ENCODE measurements at regions not wholly inside any gene's neighbourhood (a gene's known extent, or its start where the extent isn't known, plus 50 kb on each side); places are given as distances from the start of the nearest gene placed in this dataset.

DNA sequence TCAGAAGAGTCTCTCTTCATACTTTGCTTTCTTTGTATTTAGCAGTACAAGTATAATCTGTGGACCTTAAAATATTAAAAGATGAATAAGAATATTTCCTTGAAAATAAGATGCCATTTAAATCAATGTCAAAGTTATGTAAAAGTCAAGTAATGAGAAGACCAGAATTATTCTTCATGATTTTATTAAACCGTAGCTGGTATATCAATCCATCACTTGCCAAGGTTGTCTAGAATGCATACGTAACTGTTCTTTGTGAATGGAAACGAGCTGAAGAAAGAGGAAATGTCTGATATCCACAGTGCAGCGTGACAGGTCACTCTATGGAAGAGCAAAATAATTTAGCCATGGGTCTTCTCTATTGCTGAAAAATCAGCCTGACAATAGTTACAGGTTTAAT, 488.7 kb upstream of the CCNG1 start:
- Histone ChIP-seq H3K9ac (no peak overlapping the region), H3K36me3 (replicated peaks in 1 of 2; ENCODE audit: control insufficient read depth in 1 of 2, insufficient read depth in 2 of 2, low read length in 1 of 2) (peaks cover 0 to under 1% of the 10 kb centered on the region in 2 experiments), H3F3A (replicated peaks; ENCODE audit: insufficient read depth) (no peaks in the 10 kb centered on the region), H3K4me1 (ENCODE audit: control insufficient read depth in 1 of 2, insufficient read depth in 2 of 2, low read depth in 1 of 2, low read length in 1 of 2) (no peaks in the 10 kb centered on the region), H2AFZ (ENCODE audit: low read depth) (no peak overlapping the region), H3K9me2 (no peaks in the 10 kb centered on the region), H3K4me2 (no peak overlapping the region), H3K9me3 (no peaks in the 10 kb centered on the region), H4K20me1 (ENCODE audit: insufficient read depth) (no peaks in the 10 kb centered on the region), H3K4me3 (ENCODE audit: low read depth in 2 of 2, low read length in 1 of 2) (no peak overlapping the region), H3K79me2 (ENCODE audit: insufficient read depth) (no peaks in the 10 kb centered on the region), H3K27me3 (ENCODE audit: insufficient read depth) (no peaks in the 10 kb centered on the region), H3K27ac (ENCODE audit: low read depth in 2 of 2, low read length in 1 of 2) (no peak overlapping the region)
- 4% methylated on average over 4 of the region's 4 CpGs for WGBS (ENCODE audit: low lambda C conversion rate)
- ChIA-PET POLR2A (no interaction called here), CTCF (no interaction called here)
- no peak for DNase-seq
- TF ChIP-seq MXI1 (IDR thresholded peaks at IDR 0.05; ENCODE audit: low read depth, low read length), result no peak

DNA sequence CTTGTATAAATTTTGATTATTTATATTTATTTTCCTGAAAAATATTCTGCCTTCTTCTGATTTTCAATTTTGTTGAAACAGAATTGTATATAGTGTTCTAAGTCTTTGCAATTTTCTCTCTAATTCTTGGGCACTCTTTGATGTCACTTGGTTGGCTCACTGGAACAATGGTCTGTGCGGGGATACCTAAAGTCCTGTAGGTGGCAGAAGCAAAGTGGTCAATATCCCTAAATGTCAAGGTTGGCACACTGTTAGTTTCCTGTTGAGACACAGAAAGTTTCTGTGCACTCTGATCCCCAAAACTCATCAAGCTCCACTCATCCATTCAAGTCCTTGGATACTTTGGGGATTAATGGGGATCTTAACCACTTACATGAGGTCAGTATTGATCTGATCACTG, 480.8 kb upstream of the CCNG1 start:
- ChIA-PET CTCF (no interaction called here), POLR2A (no interaction called here)
- Histone ChIP-seq H4K20me1 (ENCODE audit: insufficient read depth) (no peaks in the 10 kb centered on the region), H3K27ac (ENCODE audit: low read depth in 2 of 2, low read length in 1 of 2) (no peak overlapping the region), H3K27me3 (ENCODE audit: insufficient read depth) (no peaks in the 10 kb centered on the region), H2AFZ (ENCODE audit: low read depth) (no peak overlapping the region), H3K4me1 (ENCODE audit: control insufficient read depth in 1 of 2, insufficient read depth in 2 of 2, low read depth in 1 of 2, low read length in 1 of 2) (no peaks in the 10 kb centered on the region), H3K79me2 (ENCODE audit: insufficient read depth) (no peaks in the 10 kb centered on the region), H3K9ac (no peak overlapping the region), H3K9me2 (no peaks in the 10 kb centered on the region), H3F3A (replicated peaks; ENCODE audit: insufficient read depth) (no peaks in the 10 kb centered on the region), H3K36me3 (replicated peaks in 1 of 2; ENCODE audit: control insufficient read depth in 1 of 2, insufficient read depth in 2 of 2, low read length in 1 of 2) (peaks cover 0 to 2% of the 10 kb centered on the region in 2 experiments), H3K4me2 (no peak overlapping the region), H3K4me3 (ENCODE audit: low read depth in 2 of 2, low read length in 1 of 2) (no peak overlapping the region), H3K9me3 (no peaks in the 10 kb centered on the region)
- TF ChIP-seq, protein P1, sequence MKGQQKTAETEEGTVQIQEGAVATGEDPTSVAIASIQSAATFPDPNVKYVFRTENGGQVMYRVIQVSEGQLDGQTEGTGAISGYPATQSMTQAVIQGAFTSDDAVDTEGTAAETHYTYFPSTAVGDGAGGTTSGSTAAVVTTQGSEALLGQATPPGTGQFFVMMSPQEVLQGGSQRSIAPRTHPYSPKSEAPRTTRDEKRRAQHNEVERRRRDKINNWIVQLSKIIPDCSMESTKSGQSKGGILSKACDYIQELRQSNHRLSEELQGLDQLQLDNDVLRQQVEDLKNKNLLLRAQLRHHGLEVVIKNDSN (IDR thresholded peaks at IDR 0.05; ENCODE audit: borderline replicate concordance, low read depth), result no peak
- TF ChIP-seq CHD2 (IDR thresholded peaks at IDR 0.05; ENCODE audit: low read length, partially characterized antibody) (no peak), EP300 (IDR thresholded peaks at IDR 0.05; ENCODE audit: borderline replicate concordance in 1 of 2, low read depth in 1 of 2, low read length in 1 of 2) (no peak), NRF1 (IDR thresholded peaks at IDR 0.05; ENCODE audit: low read depth, low read length) (no peak), MXI1 (IDR thresholded peaks at IDR 0.05; ENCODE audit: low read depth, low read length) (no peak), SIN3A (IDR thresholded peaks at IDR 0.05; ENCODE audit: borderline replicate concordance, low read depth, low read length) (no peak), FOSL2 (IDR thresholded peaks at IDR 0.05; ENCODE audit: borderline replicate concordance, low read depth) (no peak), GABPA (IDR thresholded peaks at IDR 0.05; ENCODE audit: low read depth) (no peak), RXRA (IDR thresholded peaks at IDR 0.05; ENCODE audit: borderline replicate concordance, low read depth) (no peak), YY1 (IDR thresholded peaks at IDR 0.05; ENCODE audit: low read depth) (no peak), JUND (IDR thresholded peaks at IDR 0.05) (no peak), EZH2phosphoT487 (IDR thresholded peaks at IDR 0.05; ENCODE audit: borderline replicate concordance, low read depth) (no peak), TEAD4 (IDR thresholded peaks at IDR 0.05; ENCODE audit: borderline replicate concordance, insufficient read depth) (no peak), NFIC (IDR thresholded peaks at IDR 0.05; ENCODE audit: borderline replicate concordance) (no peak), RFX5 (IDR thresholded peaks at IDR 0.05; ENCODE audit: low read length) (no peak)
- TF ChIP-seq, protein P2, sequence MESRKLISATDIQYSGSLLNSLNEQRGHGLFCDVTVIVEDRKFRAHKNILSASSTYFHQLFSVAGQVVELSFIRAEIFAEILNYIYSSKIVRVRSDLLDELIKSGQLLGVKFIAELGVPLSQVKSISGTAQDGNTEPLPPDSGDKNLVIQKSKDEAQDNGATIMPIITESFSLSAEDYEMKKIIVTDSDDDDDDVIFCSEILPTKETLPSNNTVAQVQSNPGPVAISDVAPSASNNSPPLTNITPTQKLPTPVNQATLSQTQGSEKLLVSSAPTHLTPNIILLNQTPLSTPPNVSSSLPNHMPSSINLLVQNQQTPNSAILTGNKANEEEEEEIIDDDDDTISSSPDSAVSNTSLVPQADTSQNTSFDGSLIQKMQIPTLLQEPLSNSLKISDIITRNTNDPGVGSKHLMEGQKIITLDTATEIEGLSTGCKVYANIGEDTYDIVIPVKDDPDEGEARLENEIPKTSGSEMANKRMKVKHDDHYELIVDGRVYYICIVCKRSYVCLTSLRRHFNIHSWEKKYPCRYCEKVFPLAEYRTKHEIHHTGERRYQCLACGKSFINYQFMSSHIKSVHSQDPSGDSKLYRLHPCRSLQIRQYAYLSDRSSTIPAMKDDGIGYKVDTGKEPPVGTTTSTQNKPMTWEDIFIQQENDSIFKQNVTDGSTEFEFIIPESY (IDR thresholded peaks at IDR 0.05; ENCODE audit: borderline replicate concordance, low read depth), result no peak
- TF ChIP-seq, protein P3, sequence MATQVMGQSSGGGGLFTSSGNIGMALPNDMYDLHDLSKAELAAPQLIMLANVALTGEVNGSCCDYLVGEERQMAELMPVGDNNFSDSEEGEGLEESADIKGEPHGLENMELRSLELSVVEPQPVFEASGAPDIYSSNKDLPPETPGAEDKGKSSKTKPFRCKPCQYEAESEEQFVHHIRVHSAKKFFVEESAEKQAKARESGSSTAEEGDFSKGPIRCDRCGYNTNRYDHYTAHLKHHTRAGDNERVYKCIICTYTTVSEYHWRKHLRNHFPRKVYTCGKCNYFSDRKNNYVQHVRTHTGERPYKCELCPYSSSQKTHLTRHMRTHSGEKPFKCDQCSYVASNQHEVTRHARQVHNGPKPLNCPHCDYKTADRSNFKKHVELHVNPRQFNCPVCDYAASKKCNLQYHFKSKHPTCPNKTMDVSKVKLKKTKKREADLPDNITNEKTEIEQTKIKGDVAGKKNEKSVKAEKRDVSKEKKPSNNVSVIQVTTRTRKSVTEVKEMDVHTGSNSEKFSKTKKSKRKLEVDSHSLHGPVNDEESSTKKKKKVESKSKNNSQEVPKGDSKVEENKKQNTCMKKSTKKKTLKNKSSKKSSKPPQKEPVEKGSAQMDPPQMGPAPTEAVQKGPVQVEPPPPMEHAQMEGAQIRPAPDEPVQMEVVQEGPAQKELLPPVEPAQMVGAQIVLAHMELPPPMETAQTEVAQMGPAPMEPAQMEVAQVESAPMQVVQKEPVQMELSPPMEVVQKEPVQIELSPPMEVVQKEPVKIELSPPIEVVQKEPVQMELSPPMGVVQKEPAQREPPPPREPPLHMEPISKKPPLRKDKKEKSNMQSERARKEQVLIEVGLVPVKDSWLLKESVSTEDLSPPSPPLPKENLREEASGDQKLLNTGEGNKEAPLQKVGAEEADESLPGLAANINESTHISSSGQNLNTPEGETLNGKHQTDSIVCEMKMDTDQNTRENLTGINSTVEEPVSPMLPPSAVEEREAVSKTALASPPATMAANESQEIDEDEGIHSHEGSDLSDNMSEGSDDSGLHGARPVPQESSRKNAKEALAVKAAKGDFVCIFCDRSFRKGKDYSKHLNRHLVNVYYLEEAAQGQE (IDR thresholded peaks at IDR 0.05; ENCODE audit: low read depth, low read length), result no peak
- TF ChIP-seq, protein P4, sequence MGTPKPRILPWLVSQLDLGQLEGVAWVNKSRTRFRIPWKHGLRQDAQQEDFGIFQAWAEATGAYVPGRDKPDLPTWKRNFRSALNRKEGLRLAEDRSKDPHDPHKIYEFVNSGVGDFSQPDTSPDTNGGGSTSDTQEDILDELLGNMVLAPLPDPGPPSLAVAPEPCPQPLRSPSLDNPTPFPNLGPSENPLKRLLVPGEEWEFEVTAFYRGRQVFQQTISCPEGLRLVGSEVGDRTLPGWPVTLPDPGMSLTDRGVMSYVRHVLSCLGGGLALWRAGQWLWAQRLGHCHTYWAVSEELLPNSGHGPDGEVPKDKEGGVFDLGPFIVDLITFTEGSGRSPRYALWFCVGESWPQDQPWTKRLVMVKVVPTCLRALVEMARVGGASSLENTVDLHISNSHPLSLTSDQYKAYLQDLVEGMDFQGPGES (IDR thresholded peaks at IDR 0.05; ENCODE audit: low read depth, low read length), result no peak
- TF ChIP-seq, protein P5, sequence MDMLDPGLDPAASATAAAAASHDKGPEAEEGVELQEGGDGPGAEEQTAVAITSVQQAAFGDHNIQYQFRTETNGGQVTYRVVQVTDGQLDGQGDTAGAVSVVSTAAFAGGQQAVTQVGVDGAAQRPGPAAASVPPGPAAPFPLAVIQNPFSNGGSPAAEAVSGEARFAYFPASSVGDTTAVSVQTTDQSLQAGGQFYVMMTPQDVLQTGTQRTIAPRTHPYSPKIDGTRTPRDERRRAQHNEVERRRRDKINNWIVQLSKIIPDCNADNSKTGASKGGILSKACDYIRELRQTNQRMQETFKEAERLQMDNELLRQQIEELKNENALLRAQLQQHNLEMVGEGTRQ (IDR thresholded peaks at IDR 0.05; ENCODE audit: borderline replicate concordance, low read depth, low read length), result no peak
- 5% methylated on average over 1 of the region's 1 CpG for WGBS (ENCODE audit: low lambda C conversion rate)
- no peak for DNase-seq

Data from SK-N-SH (cell line).